Midbrain (tissue), 1 donor: ENCODE measurements at regions not wholly inside any gene's neighbourhood (a gene's known extent, or its start where the extent isn't known, plus 50 kb on each side); places are given as distances from the start of the nearest gene placed in this dataset.

Experiments
- DNase-seq: peaks from one replicate; lab custom pipeline; 2025; lab: John Stamatoyannopoulos, UW

DNA sequence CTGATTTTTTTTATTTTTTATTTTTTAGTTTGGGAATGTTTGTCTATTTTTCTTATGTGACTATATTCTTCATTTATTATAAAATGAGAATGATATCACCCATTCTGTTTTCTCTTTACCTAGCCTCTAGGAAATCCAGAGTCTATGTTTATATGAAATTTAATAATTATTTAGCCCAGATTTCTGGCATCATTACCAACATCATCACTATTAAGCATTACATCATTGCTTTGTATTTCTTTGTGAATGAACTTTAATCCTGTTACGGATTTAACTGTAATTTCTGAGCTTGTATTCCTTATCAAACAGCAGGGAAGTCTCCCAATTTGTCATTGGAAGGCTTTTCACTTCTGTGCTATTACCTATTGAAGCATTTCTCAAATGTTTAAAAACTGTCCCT, 72.7 kb upstream of the NOX3 start:
- no peak for DNase-seq

DNA sequence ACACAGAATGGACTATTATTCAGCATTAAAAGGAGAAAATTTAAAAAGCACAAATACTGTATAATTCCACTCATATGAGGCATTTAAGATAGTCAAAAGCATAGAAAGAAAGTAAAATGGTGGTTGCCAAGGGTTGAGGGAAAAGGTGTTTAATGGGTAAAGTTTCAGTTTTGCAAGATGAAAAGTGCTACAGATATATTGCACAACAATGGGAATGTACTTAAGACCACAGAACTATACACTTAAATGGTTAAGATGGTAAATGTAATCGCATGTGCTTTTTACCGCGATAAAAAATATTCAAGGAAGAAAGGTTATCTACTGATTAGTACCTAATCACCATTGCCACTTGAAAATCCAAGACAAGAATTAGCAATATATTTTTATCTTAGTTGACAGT, 71.8 kb upstream of the NOX3 start:
- no peak for DNase-seq

DNA sequence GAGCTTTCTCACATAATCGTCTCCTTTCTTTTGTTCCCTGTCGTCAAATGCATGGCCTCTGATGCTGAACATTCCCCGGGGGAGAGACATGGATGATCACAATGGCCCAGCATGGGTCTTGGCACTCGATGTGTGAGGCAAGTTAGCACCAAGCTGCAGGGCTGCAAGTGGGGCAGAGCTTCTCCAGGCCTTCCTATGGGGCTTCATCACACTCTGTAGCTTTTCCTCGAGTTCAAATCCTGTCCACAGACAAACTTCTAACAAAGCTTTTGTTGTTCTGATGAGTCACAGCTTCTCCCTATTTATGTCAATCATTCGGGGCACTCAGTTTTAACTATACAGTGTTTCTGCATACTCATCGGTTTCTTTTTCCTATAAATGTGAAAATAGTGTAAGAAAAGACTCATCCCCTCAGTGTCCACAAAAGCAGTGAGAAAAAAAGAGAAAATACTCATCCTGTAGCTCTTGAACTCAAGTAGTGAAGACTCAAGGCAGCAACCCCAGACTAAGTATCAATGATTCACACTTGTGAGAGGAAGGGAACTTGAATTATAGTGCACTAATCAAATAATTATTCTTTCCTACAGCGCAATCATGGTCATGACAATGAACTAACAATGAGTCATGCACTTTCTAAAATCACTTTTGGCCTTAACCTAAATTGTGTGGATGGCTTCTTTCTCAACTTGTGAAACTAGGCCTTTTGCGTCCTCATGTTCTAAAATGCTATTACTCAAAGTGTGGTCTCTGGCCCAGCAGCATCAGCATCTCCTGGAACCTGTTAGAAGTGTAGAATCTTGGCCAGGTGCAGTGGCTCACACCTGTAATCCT, 68.4 kb upstream of the NOX3 start:
- DNase-seq = no peak

DNA sequence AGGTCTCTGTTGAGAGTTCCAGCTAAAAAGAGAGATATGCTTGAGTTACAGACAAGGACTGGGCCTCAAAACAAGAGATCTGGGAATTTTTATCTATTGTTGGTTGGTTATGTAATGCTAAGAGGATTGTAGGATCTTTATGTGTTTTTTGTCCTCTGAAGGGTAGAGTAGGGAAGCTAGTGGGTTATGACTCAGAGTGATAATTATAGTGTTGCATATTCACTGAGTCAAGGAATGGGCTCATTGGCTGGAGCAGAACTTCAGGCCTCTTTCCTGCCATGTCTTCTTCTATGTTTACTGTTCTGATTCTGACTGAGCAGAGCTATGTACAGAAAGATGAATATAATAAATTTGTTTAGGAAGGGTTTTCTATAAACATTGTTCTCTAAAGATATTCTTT, 66.1 kb upstream of the NOX3 start:
- no peak for DNase-seq

DNA sequence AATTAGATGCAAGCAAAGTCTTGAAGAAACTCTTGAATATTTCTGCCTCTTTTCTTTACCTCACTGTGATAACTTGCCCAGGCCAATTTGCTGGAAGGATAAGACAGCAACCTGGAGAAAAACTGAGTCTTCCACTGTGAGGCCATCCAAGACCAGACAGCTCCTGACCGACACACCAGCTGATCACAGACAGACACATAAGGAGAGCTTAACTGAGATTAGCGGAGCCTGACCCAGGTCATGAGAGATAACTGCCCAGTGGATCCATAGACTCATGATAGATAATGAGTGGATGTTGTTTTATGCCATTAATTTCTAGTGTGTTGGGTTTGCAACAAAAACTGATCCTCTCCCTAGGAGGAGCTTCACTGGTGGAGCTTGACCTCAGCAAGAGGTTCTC, 64.4 kb upstream of the NOX3 start:
- no peak for DNase-seq

DNA sequence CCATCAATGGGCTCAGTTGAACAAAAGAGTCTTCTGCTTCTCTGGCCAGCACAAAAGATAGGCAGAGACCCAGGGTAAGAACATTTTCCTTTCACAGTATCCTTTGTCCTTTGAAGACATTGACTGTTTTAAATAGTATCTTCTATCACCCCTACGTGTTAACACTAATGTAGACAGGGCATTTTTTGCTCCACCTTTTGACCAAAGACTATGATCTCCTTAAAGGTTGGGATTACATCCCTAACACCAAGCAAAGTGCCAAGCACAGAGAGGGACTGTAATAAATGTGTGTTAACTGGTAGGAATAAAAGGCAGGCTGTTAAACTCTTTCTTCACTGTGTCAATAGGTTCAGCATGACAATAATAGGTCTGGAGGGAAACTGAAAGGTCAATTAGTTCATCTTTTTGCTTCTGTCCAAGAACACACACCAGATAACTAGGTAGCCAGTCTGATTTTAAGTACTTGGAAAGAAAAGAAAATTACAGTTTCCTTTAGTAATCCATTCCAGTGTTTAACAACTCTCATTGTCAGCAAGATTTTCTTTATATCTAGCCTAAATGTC, 63.6 kb upstream of the NOX3 start:
- no peak for DNase-seq

DNA sequence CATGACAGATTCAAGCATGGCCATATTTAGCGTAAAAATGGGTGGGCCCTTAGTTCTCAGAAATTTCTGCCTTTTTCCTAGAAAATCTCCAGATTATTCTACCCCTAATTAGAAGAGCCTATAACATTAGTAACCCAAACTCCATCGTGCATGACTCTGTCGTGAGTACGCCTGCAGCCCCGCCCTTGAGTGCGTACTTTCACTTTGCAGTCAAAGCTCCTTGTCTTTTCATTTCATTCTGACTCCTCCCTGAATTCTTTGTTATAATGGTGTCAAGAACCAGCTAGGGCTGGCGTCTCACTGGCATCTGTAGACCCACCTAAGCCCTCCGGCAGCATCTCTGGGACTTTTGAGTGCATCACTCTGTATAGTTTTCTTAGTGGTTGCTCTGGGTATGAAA, 61.7 kb upstream of the NOX3 start:
- DNase-seq = no peak

DNA sequence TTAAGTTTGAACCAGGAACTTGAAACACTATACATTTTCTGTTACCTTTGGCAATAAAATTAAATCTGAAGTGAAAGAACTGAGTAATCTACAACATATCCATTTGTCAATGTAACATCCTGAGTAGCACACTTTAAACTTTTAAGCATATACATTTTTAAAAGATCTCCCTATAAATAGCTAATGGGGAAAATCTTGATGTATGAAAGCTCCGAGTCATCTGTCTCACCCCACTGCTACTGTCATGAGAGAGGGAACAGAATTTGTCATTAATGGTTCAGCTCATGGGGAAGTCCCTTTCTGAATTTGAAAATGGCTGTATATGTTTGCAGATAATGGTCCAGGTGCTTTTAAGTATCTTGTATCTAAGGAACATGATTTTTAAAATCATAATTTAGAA, 55.2 kb upstream of the NOX3 start:
- DNase-seq = no peak

DNA sequence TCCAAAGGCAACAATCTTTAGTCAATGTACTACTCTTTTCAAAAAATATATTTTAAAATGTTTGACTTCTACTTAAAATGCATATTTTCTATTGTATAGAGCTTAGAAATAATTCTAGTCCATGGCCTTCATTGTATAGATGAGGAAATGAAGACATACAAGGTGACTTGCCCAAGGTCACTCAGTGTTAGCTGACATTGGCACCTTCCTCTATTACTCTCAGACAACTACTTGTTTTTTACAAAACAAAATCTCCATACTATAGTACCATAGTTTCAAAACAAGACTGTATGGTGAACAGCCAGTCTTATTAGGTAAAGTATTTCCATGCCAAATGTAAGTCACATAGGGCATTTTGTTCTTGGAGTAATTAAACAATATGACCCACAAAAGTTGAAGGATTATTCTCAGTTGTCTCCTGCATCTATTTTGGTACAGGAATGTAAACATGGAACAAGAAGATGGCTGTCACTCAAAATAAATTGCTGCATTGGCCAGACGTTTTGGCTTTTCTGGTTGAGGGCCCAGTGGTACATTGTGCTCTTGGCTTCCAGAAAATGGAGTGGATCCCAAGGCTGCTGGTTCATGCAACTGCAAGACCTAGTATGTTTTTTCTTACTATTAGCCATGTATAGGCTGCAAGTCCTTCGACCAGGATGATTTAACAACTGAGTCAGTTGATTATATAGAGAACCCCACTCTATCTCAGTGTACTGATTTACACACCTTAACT, 54.3 kb upstream of the NOX3 start:
- no peak for DNase-seq

DNA sequence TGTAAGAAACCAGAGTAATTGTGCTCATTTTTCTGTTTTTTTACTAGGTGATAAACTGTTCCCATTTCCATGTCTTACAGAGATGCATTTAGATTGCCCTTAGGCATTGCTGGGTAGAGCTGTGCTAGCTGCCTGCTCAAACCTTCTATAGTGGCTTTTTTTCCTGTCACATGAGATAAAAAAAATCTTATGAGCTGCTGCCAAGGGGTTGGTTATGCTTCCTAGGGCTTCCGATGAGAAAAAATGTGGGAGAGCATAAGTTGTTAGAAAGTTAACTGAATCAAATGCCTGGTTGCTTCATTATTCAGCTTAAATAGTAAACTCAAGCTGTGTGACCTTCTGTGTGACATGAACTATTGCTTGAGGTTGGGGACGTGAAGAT, 50.0 kb upstream of the NOX3 start:
- DNase-seq = no peak
